K562 (cell line): ENCODE measurements at regions not wholly inside any gene's neighbourhood (a gene's known extent, or its start where the extent isn't known, plus 50 kb on each side); places are given as distances from the start of the nearest gene placed in this dataset.

Source experiments
- ATAC-seq: fragments of 200-7000 bp; cut with Tn5 transposase; 3 replicates; pipeline ENCODE4 v1.9.1; 2020; ENCODE audit warnings: moderate library complexity
- BruUV-seq: library from RNA; stranded (reverse); fragments of 400-500 nt; replicated peaks from 2 replicates; lab custom pipeline; 2021; lab: Mats Ljungman, UMichigan
- CTCF ChIA-PET: fragments of 300-600 bp; formaldehyde crosslinking; extraction: SDS; loops from one replicate; lab custom pipeline; 2021; ENCODE audit warnings: low intra/inter-chr PET ratio; lab: Yijun Ruan, JAX
- POLR2A ChIA-PET: fragments of 300-600, 350-650 bp; sonication (Branson Sonifier 250); formaldehyde crosslinking; extraction: SDS; loops from one replicate; lab custom pipeline; 2021; ENCODE audit warnings: antibody characterized with exemption, inconsistent platforms; lab: Yijun Ruan, JAX
- DNase-seq, 4 experiments: peaks; one replicate each; pipeline versions ENCODE4 v3.0.0 to v3.0.0-alpha.2; 2011 to 2018; ENCODE audit warnings: low spot score in 3 of 4, mixed read lengths in 3 of 4; ENCODE audit errors: extremely low read depth in 1 of 4
- FAIRE-seq: peaks from 2 replicates; lab custom pipeline; 2011; peaks lifted over from hg19 to GRCh38; lab: Jason Lieb, UNC
- H2AFZ ChIP-seq: 2 replicates; pipeline ENCODE4 v1.6.0; 2011; ENCODE audit warnings: low read depth, low read length, control low read depth, inconsistent platforms
- H3K27ac ChIP-seq: fragments of 200-600 bp; 3 replicates; pipeline ENCODE4 v1.8.0; 2011; ENCODE audit warnings: low read depth, mild to moderate bottlenecking, control low read depth, inconsistent platforms, low read length, moderate library complexity, mixed read lengths; ENCODE audit errors: extremely low read depth
- H3K27me3 ChIP-seq, 2 experiments: fragments of 300-600 bp in 1 of 2; 2 replicates in 1 of 2; 3 replicates in 1 of 2; pipeline versions ENCODE4 v1.6.0 to v1.8.0; 2011; ENCODE audit warnings: inconsistent platforms in 2 of 2, low read length in 2 of 2, mild to moderate bottlenecking in 1 of 2, mixed read lengths in 1 of 2, moderate library complexity in 1 of 2; ENCODE audit not compliant: control insufficient read depth in 2 of 2, insufficient read depth in 2 of 2
- H3K36me3 ChIP-seq: fragments of 300-600 bp; 3 replicates; pipeline ENCODE4 v1.8.0; 2011; ENCODE audit warnings: mild to moderate bottlenecking, low read length, inconsistent platforms; ENCODE audit not compliant: control insufficient read depth, insufficient read depth
- H3K4me1 ChIP-seq, 2 experiments: fragments of 200-600 bp in 1 of 2; replicated peaks in 1 of 2; 2 replicates in 1 of 2; 3 replicates in 1 of 2; pipeline versions ENCODE4 v1.5.1 to v1.8.0; 2011; ENCODE audit warnings: inconsistent platforms in 2 of 2, low read length in 2 of 2, mild to moderate bottlenecking in 1 of 2, mixed read lengths in 1 of 2, moderate library complexity in 1 of 2; ENCODE audit not compliant: control insufficient read depth in 2 of 2, insufficient read depth in 2 of 2
- H3K4me2 ChIP-seq: 2 replicates; pipeline ENCODE4 v1.6.1; 2011; ENCODE audit warnings: low read length, control low read depth, inconsistent platforms, mixed read lengths; ENCODE audit not compliant: insufficient read depth
- H3K4me3 ChIP-seq: fragments of 200-600 bp; sonication (generic), shearing (Covaris generic); 2 replicates; pipeline ENCODE4 v1.5.1; 2016; ENCODE audit warnings: control low read depth, inconsistent platforms
- H3K79me2 ChIP-seq: fragments of 200-600 bp; 3 replicates; pipeline ENCODE4 v1.8.0; 2011; ENCODE audit warnings: low read length, inconsistent platforms; ENCODE audit not compliant: control insufficient read depth, insufficient read depth
- H3K9ac ChIP-seq, 2 experiments: 2 replicates each; pipeline versions ENCODE4 v1.6.0 to v1.6.1; 2011; ENCODE audit warnings: low read depth in 2 of 2, low read length in 2 of 2, control low read depth in 1 of 2, inconsistent platforms in 1 of 2, mild to moderate bottlenecking in 1 of 2, mixed read lengths in 1 of 2; ENCODE audit not compliant: insufficient read depth in 1 of 2
- H3K9me1 ChIP-seq: one replicate; pipeline ENCODE4 v1.6.0; 2011; ENCODE audit warnings: inconsistent platforms, mild to moderate bottlenecking, low read length, moderate library complexity; ENCODE audit not compliant: control insufficient read depth, insufficient read depth
- H3K9me3 ChIP-seq: replicated peaks from 2 replicates; pipeline ENCODE4 v1.5.1; 2011; ENCODE audit warnings: low read depth, low read length, inconsistent platforms; ENCODE audit not compliant: control insufficient read depth, insufficient read depth
- H4K20me1 ChIP-seq: replicated peaks from 2 replicates; pipeline ENCODE4 v1.6.1; 2011; ENCODE audit warnings: low read length, inconsistent platforms, mixed read lengths; ENCODE audit not compliant: control insufficient read depth, insufficient read depth
- E4F1 ChIP-seq: fragments of 250-450 bp; sonication (Bioruptor Pico); IDR thresholded peaks from 2 replicates; pipeline ENCODE4 v1.5.0; 2021; ENCODE audit warnings: mild to moderate bottlenecking, borderline replicate concordance
- KDM4B ChIP-seq, 2 experiments: fragments of 450-650 bp in 1 of 2; sonication (generic) in 1 of 2; IDR thresholded peaks; 2 replicates each; pipeline ENCODE4 v1.6.1; 2016 to 2017; ENCODE audit warnings: borderline replicate concordance in 2 of 2, antibody characterized with exemption in 1 of 2, low read depth in 1 of 2, mild to moderate bottlenecking in 1 of 2
- MAFF ChIP-seq: IDR thresholded peaks from 2 replicates; pipeline ENCODE4 v1.6.1; 2012; ENCODE audit warnings: low read length, improper control_type of control experiment
- MCM3 ChIP-seq: fragments of 450-650 bp; IDR thresholded peaks from 2 replicates; pipeline ENCODE4 v1.6.1; 2016
- NEUROD1 ChIP-seq: fragments of 150-350 bp; IDR thresholded peaks from 2 replicates; pipeline ENCODE4 v1.6.1; 2014; ENCODE audit warnings: borderline replicate concordance, low read length, low read depth; ENCODE audit not compliant: partially characterized antibody
- RAD21 ChIP-seq, 2 experiments: fragments of 250-450 bp in 1 of 2; fragments of 450-650 bp in 1 of 2; sonication (Bioruptor Pico) in 1 of 2; formaldehyde crosslinking in 1 of 2; IDR thresholded peaks in 1 of 2; conservative IDR thresholded peaks in 1 of 2; 2 replicates each; pipeline versions ENCODE4 v1.4.0 to v1.8.0; 2020 to 2022; ENCODE audit warnings: mild to moderate bottlenecking in 2 of 2, moderate library complexity in 1 of 2
- SRSF7 ChIP-seq: fragments of 200-400 bp; formaldehyde crosslinking; optimal IDR thresholded peaks from 2 replicates; pipeline ENCODE3; 2017; ENCODE audit warnings: mild to moderate bottlenecking, low read depth, low read length
- WGBS: fragments of 100-300 bp; shearing (Covaris generic); methylation state at CpG from one replicate; pipeline ENCODE4 v1.1.6; 2016; ENCODE audit warnings: low coverage, mixed read lengths; ENCODE audit not compliant: insufficient coverage; ENCODE audit errors: missing lambda C conversion rate; 5-methylcytosine and 5-hydroxymethylcytosine counted together
- in situ Hi-C: fragments of 300-500 bp; cut with MboI; formaldehyde crosslinking; loops from 4 replicates; pipeline ENCODE4 v1.15.0; 2018; ENCODE audit warnings: inconsistent platforms, mixed read lengths
- intact Hi-C: fragments of 100-400 bp; cut with micrococcal nuclease; formaldehyde crosslinking; loops from 2 replicates; pipeline ENCODE4 v1.14.2; 2022

- TF ChIP-seq E4F1: no peak
Measured at GRCh38 chr3:99330281-99330680, 308.1 kb upstream of the COL8A1 start (continued).

GRCh38 chr3:99325402-99325801 is 313.0 kb upstream of the COL8A1 start:
- intact Hi-C loops: no loop called here
- no TSS peak for BruUV-seq
- Histone ChIP-seq H3K27ac (no peak overlapping the region), H3K36me3 (no peaks in the 10 kb centered on the region), H3K4me1 (no peaks in the 10 kb centered on the region), H3K79me2 (no peaks in the 10 kb centered on the region), H3K9me3 (no peaks in the 10 kb centered on the region), H3K4me2 (no peak overlapping the region), H4K20me1 (no peaks in the 10 kb centered on the region), H3K27me3 (no peaks in the 10 kb centered on the region), H3K4me3 (no peak overlapping the region), H3K9me1 (no peaks in the 10 kb centered on the region), H3K9ac (no peak overlapping the region), H2AFZ (no peak overlapping the region)
- FAIRE-seq (no peak), DNase-seq (no peak), ATAC-seq (no peak)
- TF ChIP-seq MAFF (no peak), RAD21 (CRISPR knock-in tag; conservative IDR thresholded peaks at IDR 0.05 in 1 of 2, IDR thresholded peaks at IDR 0.05 in 1 of 2) (no peak), KDM4B (IDR thresholded peaks at IDR 0.05; ENCODE audit: borderline replicate concordance in 2 of 2, low read depth in 1 of 2) (no peak), NEUROD1 (no peak), SRSF7 (no peak), MCM3 (no peak)
- ChIA-PET CTCF (no interaction called here), POLR2A (no interaction called here)
- 0% methylated on average over 4 of the region's 4 CpGs for WGBS
- in situ Hi-C loops: no loop called here
